Endodermal cell (in vitro differentiated cells): ENCODE measurements at regions not wholly inside any gene's neighbourhood (a gene's known extent, or its start where the extent isn't known, plus 50 kb on each side); places are given as distances from the start of the nearest gene placed in this dataset.

ENCODE experiments used
- DNase-seq: peaks from one replicate; pipeline ENCODE4 v3.0.0-alpha.2; 2017
- H3K27ac ChIP-seq: 2 replicates; pipeline ENCODE4 v1.5.1; 2013; ENCODE audit warnings: mild to moderate bottlenecking, low read depth, low read length, moderate library complexity
- H3K27me3 ChIP-seq: 2 replicates; pipeline ENCODE4 v1.6.1; 2013; ENCODE audit warnings: mild to moderate bottlenecking, low read length, moderate library complexity; ENCODE audit not compliant: insufficient read depth, control insufficient read depth, poor library complexity, severe bottlenecking
- H3K36me3 ChIP-seq: 2 replicates; pipeline ENCODE4 v1.7.0; 2013; ENCODE audit warnings: mild to moderate bottlenecking, low read length, moderate library complexity; ENCODE audit not compliant: control insufficient read depth, insufficient read depth
- H3K4me1 ChIP-seq: one replicate; pipeline ENCODE4 v1.7.0; 2013; ENCODE audit warnings: low read length; ENCODE audit not compliant: control insufficient read depth, insufficient read depth
- H3K4me3 ChIP-seq: 2 replicates; pipeline ENCODE4 v1.5.1; 2013; ENCODE audit warnings: mild to moderate bottlenecking, low read length, moderate library complexity
- H3K9ac ChIP-seq: 2 replicates; pipeline ENCODE4 v1.6.1; 2013; ENCODE audit warnings: mild to moderate bottlenecking, low read length, moderate library complexity; ENCODE audit not compliant: poor library complexity, severe bottlenecking; ENCODE audit errors: extremely low read depth
- H3K9me3 ChIP-seq: 2 replicates; pipeline ENCODE4 v1.6.1; 2013; ENCODE audit warnings: mild to moderate bottlenecking, low read length, moderate library complexity; ENCODE audit not compliant: control insufficient read depth
- H3K27ac Mint-ChIP-seq: 2 replicates; pipeline ENCODE4 v1.8.0; 2020; ENCODE audit warnings: mixed read lengths
- H3K27me3 Mint-ChIP-seq: 2 replicates; pipeline ENCODE4 v1.8.0; 2021; ENCODE audit warnings: mild to moderate bottlenecking, mixed read lengths; ENCODE audit not compliant: insufficient read depth
- H3K36me3 Mint-ChIP-seq: 2 replicates; pipeline ENCODE4 v1.8.0; 2020; ENCODE audit warnings: low read depth, mixed read lengths
- H3K4me1 Mint-ChIP-seq: 2 replicates; pipeline ENCODE4 v1.8.0; 2020; ENCODE audit warnings: mixed read lengths
- H3K4me3 Mint-ChIP-seq: 2 replicates; pipeline ENCODE4 v1.8.0; 2020; ENCODE audit warnings: mild to moderate bottlenecking, moderate library complexity, mixed read lengths
- H3K9me3 Mint-ChIP-seq: 2 replicates; pipeline ENCODE4 v1.8.0; 2020; ENCODE audit warnings: mild to moderate bottlenecking, mixed read lengths
- CTCF ChIP-seq: fragments of 200-600 bp; sonication (generic); conservative IDR thresholded peaks from 2 replicates; pipeline ENCODE4 v1.5.0; 2021; ENCODE audit warnings: antibody characterized with exemption, mild to moderate bottlenecking
- WGBS, 2 experiments: methylation state at CpG; one replicate each; pipeline versions ENCODE4 v1.1.5 to v1.1.7; 2013; ENCODE audit warnings: missing lambda C conversion rate in 2 of 2, mixed read lengths in 1 of 2; ENCODE audit not compliant: insufficient coverage in 1 of 2, insufficient read length in 1 of 2; 5-methylcytosine and 5-hydroxymethylcytosine counted together

- DNase-seq = no peak
- Histone ChIP-seq H3K9ac (no peak overlapping the region), H3K36me3 (no peaks in the 10 kb centered on the region), H3K9me3 (peaks cover 11% of the 10 kb centered on the region), H3K4me3 (no peak overlapping the region), H3K27me3 (no peaks in the 10 kb centered on the region), H3K27ac (no peak overlapping the region), H3K4me1 (peaks cover 4% of the 10 kb centered on the region)
- H3K27ac Mint-ChIP-seq = no peak overlapping the region
- TF ChIP-seq CTCF = no peak
- 94 to 99% methylated on average over 9 to 10 of the region's 10 CpGs for WGBS, 2 experiments
- H3K4me1 Mint-ChIP-seq = peaks cover 7% of the 10 kb centered on the region
- no peak overlapping the region for H3K4me3 Mint-ChIP-seq
- peaks cover 3% of the 10 kb centered on the region for H3K9me3 Mint-ChIP-seq
- no peaks in the 10 kb centered on the region for H3K27me3 Mint-ChIP-seq
- H3K36me3 Mint-ChIP-seq = no peaks in the 10 kb centered on the region
Measured at GRCh38 chr16:51710186-51710585, 559.1 kb upstream of the SALL1 start.

- TF ChIP-seq CTCF = no peak
Measured at GRCh38 chr16:51708861-51709260, 557.8 kb upstream of the SALL1 start.

GRCh38 chr16:51707666-51708065, 556.6 kb upstream of the SALL1 start:
- H3K9ac ChIP-seq = no peak overlapping the region
- Mint-ChIP-seq H3K9me3 (peaks cover 15% of the 10 kb centered on the region), H3K27ac (no peak overlapping the region), H3K4me3 (no peak overlapping the region), H3K27me3 (no peaks in the 10 kb centered on the region), H3K4me1 (peaks cover 7% of the 10 kb centered on the region), H3K36me3 (peaks cover 4% of the 10 kb centered on the region)
- H3K4me3 ChIP-seq = no peak overlapping the region
- 66 to 68% methylated on average over 6 of the region's 6 CpGs for WGBS, 2 experiments
- no peak for DNase-seq
- no peak overlapping the region for H3K27ac ChIP-seq
- TF ChIP-seq CTCF = no peak
- no peaks in the 10 kb centered on the region for H3K36me3 ChIP-seq
- peaks cover 11% of the 10 kb centered on the region for H3K9me3 ChIP-seq
- H3K4me1 ChIP-seq = peaks cover 4% of the 10 kb centered on the region
- H3K27me3 ChIP-seq = no peaks in the 10 kb centered on the region

More at GRCh38 chr16:51708861-51709260, 557.8 kb upstream of the SALL1 start:
- H3K4me1 ChIP-seq = peaks cover 4% of the 10 kb centered on the region
- H3K27me3 ChIP-seq = no peaks in the 10 kb centered on the region
- H3K27ac Mint-ChIP-seq = no peak overlapping the region
- 94 to 100% methylated on average over 2 to 4 of the region's 4 CpGs for WGBS, 2 experiments
- H3K36me3 Mint-ChIP-seq = peaks cover 2% of the 10 kb centered on the region
- no peak for DNase-seq
- H3K9me3 Mint-ChIP-seq = peaks cover 13% of the 10 kb centered on the region
- peaks cover 12% of the 10 kb centered on the region for H3K9me3 ChIP-seq
- no peak overlapping the region for H3K4me3 ChIP-seq
- H3K4me3 Mint-ChIP-seq = no peak overlapping the region
- no peak overlapping the region for H3K9ac ChIP-seq
- no peaks in the 10 kb centered on the region for H3K36me3 ChIP-seq
- H3K4me1 Mint-ChIP-seq = peaks cover 7% of the 10 kb centered on the region
- H3K27me3 Mint-ChIP-seq = no peaks in the 10 kb centered on the region
- no peak overlapping the region for H3K27ac ChIP-seq
